ENCODE measurements at regions not wholly inside any gene's neighbourhood (a gene's known extent, or its start where the extent isn't known, plus 50 kb on each side); places are given as distances from the start of the nearest gene placed in this dataset.

GRCh38 chr1:214101828-214102227 lies 114.1 kb downstream of the PROX1 start:
- TF ChIP-seq CTCF (IDR thresholded peaks at IDR 0.05) (no peak), POLR2A (IDR thresholded peaks at IDR 0.05) (no peak)

All from esophagus squamous epithelium (tissue), 4 donors.